SU-DHL-6 (cell line): ENCODE measurements at regions not wholly inside any gene's neighbourhood (a gene's known extent, or its start where the extent isn't known, plus 50 kb on each side); places are given as distances from the start of the nearest gene placed in this dataset.

Source experiments
- EZH2phosphoT487 ChIP-seq: fragments of 200-600 bp; sonication (generic), shearing (Covaris generic); conservative IDR thresholded peaks from 2 replicates; pipeline ENCODE4 v1.6.1; 2018; ENCODE audit warnings: mild to moderate bottlenecking, antibody characterized with exemption, low read length, moderate library complexity, mixed read lengths
- TF ChIP-seq, protein P1 (sequence below): fragments of 200-600 bp; sonication (generic); IDR thresholded peaks from one replicate; pipeline ENCODE4 v1.5.1; 2017; ENCODE audit warnings: antibody characterized with exemption, mild to moderate bottlenecking, low read length, moderate library complexity; ENCODE audit not compliant: insufficient read depth, poor library complexity, severe bottlenecking

DNA sequence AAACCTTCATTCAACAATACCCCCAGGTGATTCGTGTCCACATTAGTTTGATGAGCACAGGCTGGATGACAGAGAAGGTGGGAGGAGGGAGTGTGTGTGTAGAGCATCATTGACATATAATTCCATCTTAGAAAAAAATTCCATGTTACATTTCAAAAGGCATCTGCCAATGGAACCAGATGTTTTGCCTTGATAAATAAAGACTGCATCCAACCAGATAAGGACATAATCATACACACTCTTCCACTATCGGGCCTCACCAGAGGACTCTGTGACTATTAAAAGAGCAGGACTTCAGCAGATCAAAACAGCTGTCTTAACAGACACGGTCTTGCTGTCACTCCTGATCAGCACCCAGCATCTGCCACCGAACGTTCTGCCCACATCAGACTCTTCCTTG, 96.4 kb upstream of the SPIN1 start:
- TF ChIP-seq, protein P1, sequence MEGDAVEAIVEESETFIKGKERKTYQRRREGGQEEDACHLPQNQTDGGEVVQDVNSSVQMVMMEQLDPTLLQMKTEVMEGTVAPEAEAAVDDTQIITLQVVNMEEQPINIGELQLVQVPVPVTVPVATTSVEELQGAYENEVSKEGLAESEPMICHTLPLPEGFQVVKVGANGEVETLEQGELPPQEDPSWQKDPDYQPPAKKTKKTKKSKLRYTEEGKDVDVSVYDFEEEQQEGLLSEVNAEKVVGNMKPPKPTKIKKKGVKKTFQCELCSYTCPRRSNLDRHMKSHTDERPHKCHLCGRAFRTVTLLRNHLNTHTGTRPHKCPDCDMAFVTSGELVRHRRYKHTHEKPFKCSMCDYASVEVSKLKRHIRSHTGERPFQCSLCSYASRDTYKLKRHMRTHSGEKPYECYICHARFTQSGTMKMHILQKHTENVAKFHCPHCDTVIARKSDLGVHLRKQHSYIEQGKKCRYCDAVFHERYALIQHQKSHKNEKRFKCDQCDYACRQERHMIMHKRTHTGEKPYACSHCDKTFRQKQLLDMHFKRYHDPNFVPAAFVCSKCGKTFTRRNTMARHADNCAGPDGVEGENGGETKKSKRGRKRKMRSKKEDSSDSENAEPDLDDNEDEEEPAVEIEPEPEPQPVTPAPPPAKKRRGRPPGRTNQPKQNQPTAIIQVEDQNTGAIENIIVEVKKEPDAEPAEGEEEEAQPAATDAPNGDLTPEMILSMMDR: no peak
- no peak for TF ChIP-seq EZH2phosphoT487
